OCI-LY3 (cell line): ENCODE measurements at regions not wholly inside any gene's neighbourhood (a gene's known extent, or its start where the extent isn't known, plus 50 kb on each side); places are given as distances from the start of the nearest gene placed in this dataset.

ENCODE experiments used
- EZH2phosphoT487 ChIP-seq: fragments of 200-600 bp; shearing (Covaris generic); IDR thresholded peaks from 2 replicates; pipeline ENCODE4 v1.6.1; 2018; ENCODE audit warnings: antibody characterized with exemption, mixed run types, low read depth
- TF ChIP-seq, protein P1 (sequence below): fragments of 200-600, 300-600 bp; sonication (generic); IDR thresholded peaks from 2 replicates; pipeline ENCODE4 v1.5.1; 2014; ENCODE audit warnings: antibody characterized with exemption, low read length, low read depth

DNA sequence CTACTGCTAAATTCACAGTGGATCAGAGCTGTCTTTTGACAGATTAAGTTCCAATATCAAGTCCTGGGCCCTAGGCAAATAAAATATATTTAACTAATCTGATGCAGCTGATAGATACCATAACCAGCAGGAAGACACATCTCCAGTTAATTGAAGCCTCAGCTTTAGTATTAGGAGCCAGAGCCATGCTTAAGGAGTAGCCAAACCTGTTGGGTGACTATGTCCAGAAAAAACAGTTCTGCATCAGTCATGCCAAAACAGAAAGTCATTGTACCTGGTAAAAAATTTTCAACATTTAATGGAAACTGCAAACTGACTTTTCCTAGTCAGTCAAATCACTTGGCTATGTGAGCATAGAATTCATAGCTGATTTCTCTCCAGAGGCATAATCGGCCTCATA is 200.5 kb upstream of the RUNX1 start:
- TF ChIP-seq, protein P1, sequence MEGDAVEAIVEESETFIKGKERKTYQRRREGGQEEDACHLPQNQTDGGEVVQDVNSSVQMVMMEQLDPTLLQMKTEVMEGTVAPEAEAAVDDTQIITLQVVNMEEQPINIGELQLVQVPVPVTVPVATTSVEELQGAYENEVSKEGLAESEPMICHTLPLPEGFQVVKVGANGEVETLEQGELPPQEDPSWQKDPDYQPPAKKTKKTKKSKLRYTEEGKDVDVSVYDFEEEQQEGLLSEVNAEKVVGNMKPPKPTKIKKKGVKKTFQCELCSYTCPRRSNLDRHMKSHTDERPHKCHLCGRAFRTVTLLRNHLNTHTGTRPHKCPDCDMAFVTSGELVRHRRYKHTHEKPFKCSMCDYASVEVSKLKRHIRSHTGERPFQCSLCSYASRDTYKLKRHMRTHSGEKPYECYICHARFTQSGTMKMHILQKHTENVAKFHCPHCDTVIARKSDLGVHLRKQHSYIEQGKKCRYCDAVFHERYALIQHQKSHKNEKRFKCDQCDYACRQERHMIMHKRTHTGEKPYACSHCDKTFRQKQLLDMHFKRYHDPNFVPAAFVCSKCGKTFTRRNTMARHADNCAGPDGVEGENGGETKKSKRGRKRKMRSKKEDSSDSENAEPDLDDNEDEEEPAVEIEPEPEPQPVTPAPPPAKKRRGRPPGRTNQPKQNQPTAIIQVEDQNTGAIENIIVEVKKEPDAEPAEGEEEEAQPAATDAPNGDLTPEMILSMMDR: no peak
- TF ChIP-seq EZH2phosphoT487: no peak
